Epithelial cell of proximal tubule (primary cell): ENCODE measurements at regions not wholly inside any gene's neighbourhood (a gene's known extent, or its start where the extent isn't known, plus 50 kb on each side); places are given as distances from the start of the nearest gene placed in this dataset.

Experiments used
- DNase-seq: peaks from one replicate; pipeline ENCODE4 v3.0.0-alpha.2; 2011; ENCODE audit warnings: low read depth
- H3K4me3 ChIP-seq: 2 replicates; pipeline ENCODE4 v1.5.1; 2011; ENCODE audit warnings: low read depth, mild to moderate bottlenecking, low read length
- CTCF ChIP-seq: conservative IDR thresholded peaks from 2 replicates; pipeline ENCODE4 v1.5.1; 2012; ENCODE audit warnings: low read depth, mild to moderate bottlenecking, low read length

DNA sequence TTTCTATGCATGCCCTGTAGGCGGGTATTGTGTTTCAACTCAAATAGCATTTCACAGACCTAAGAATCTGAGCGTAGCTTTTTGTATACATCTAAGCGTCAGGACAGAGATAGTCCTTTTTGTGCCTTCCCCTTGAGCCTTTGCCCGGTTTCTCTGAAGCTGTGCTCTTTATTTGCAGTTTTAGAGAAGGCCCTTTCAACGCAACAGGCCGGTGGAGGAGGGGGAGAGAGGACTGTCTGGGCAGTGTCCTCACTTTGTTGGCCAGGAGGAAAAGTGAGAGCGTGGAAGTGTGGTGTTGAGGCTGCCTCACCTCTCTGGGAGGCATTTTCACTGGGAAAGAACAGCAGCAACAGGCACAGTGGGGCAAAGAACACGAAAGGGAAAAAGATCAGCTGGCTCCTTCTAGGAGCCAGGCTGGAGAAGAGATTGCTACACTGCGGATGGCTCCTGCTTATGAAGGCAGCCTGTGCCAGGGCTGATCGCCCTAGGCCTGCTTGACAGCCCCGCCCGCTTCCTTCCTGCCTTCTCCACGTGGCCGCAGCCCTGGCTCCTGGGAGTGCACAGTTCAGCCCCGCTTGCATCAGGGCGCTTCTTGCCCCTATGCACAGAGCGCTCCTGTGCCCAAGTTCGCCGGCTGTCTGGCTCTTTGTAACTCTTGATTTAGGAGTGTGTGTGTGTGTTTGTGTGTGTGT is 195.6 kb upstream of the POU3F3 start:
- H3K4me3 ChIP-seq, result no peak overlapping the region
- no peak for TF ChIP-seq CTCF
- DNase-seq, result no peak

- no peak for TF ChIP-seq CTCF
- DNase-seq, result no peak
- H3K4me3 ChIP-seq, result peak overlapping the region; percentile 35
These were observed 194.9 kb upstream of the POU3F3 start for GRCh38 chr2:104658904-104659591.

DNA sequence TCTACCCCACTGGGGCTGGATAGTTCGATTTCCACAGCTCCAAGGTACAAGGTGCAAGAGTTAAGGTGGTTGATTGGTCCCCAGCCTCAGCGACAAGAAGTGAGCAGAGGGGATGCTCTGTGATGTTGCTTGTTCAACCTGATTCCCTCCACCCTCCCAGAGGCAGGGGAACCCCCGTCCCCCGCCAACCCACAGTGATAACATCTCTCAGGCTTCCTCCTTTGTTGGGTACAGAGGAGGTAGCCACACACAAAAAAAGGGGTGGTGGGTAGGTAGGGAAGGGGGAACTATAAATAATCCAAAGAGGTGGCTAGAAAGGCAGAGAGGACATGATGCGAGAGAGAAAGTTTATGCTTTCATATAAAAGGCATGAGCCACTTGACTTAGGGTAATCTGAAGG is 192.9 kb upstream of the POU3F3 start:
- no peak for TF ChIP-seq CTCF
- no peak for DNase-seq
- H3K4me3 ChIP-seq, result no peak overlapping the region

- H3K4me3 ChIP-seq, result no peak overlapping the region
- DNase-seq, result no peak
- no peak for TF ChIP-seq CTCF
These were observed 189.2 kb upstream of the POU3F3 start for GRCh38 chr2:104664672-104665071.

- TF ChIP-seq CTCF, result no peak
- H3K4me3 ChIP-seq, result no peak overlapping the region
- DNase-seq, result no peak
These were observed 185.3 kb upstream of the POU3F3 start for GRCh38 chr2:104668631-104669030.

DNA sequence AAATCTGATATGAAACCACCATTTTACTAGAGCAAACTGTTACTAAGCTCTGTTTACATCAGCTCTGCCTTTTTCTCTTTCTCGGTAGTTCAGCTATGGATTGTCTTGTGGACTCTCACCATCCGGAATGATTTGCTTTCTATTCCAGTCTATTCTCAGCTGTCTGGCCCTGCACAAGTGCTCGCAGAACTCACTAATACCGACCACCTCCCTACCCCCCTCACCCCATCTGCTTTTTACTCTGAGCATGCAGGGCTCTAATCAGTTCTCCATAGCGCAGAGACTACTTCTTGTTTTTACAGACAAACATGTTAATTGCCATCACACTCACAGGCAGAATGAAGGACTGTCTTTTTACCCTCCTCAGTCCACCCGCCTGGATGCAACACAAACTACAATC is 180.7 kb upstream of the POU3F3 start:
- no peak for DNase-seq
- TF ChIP-seq CTCF, result no peak
- no peak overlapping the region for H3K4me3 ChIP-seq

DNA sequence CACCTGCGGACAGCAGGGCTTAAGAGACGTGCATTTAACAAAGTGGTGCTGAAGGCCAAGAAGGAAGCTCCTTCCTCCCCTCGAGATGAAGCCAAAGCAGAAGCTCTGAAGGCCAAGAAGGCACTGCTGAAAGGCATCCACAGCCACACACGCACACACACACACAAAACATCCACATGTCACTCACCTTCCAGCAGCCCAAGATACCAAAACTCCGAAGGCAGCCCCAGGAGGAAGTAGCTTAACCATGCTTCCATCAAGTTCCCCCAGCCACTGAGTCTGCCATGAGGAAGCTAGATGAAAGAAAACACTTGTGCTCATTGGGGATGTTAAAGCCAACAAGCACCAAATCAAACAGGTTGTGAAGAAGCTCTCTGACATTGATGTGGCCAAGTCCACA is 175.7 kb upstream of the POU3F3 start:
- H3K4me3 ChIP-seq, result no peak overlapping the region
- no peak for TF ChIP-seq CTCF
- no peak for DNase-seq
